ENCODE measurements at regions not wholly inside any gene's neighbourhood (a gene's known extent, or its start where the extent isn't known, plus 50 kb on each side); places are given as distances from the start of the nearest gene placed in this dataset.

- TF ChIP-seq SNAI2 (CRISPR knock-in tag; IDR thresholded peaks at IDR 0.05): no peak
- TF ChIP-seq TCF4 (CRISPR knock-in tag; IDR thresholded peaks at IDR 0.05; ENCODE audit: borderline replicate concordance): no peak
- TF ChIP-seq ARNTL (CRISPR knock-in tag; IDR thresholded peaks at IDR 0.05; ENCODE audit: borderline replicate concordance, low read depth): no peak
- no peak for TF ChIP-seq RARB (CRISPR knock-in tag; IDR thresholded peaks at IDR 0.05)
- TF ChIP-seq ESRRG (CRISPR knock-in tag; IDR thresholded peaks at IDR 0.05): no peak
- no peak for TF ChIP-seq BACH2 (CRISPR knock-in tag; IDR thresholded peaks at IDR 0.05; ENCODE audit: borderline replicate concordance)
- no peak for TF ChIP-seq PPARA (CRISPR knock-in tag; IDR thresholded peaks at IDR 0.05; ENCODE audit: borderline replicate concordance)
- TF ChIP-seq ZC3H10 (CRISPR knock-in tag; IDR thresholded peaks at IDR 0.05): no peak
- TF ChIP-seq ISL1 (CRISPR knock-in tag; IDR thresholded peaks at IDR 0.05): no peak
- TF ChIP-seq CSRNP3 (CRISPR knock-in tag; IDR thresholded peaks at IDR 0.05): no peak
- no peak for TF ChIP-seq OSR1 (CRISPR knock-in tag; IDR thresholded peaks at IDR 0.05)
- TF ChIP-seq CSDC2 (CRISPR knock-in tag; IDR thresholded peaks at IDR 0.05): no peak
- no peak for TF ChIP-seq PATZ1 (CRISPR knock-in tag; IDR thresholded peaks at IDR 0.05; ENCODE audit: borderline replicate concordance)
- no peak for TF ChIP-seq POU6F1 (CRISPR knock-in tag; IDR thresholded peaks at IDR 0.05; ENCODE audit: borderline replicate concordance, low read depth)
- ATAC-seq: no peak
Observed at GRCh38 chr2:241990466-241990865, 120.9 kb downstream of the RTP5 start.

- no peak for TF ChIP-seq CREB5 (CRISPR knock-in tag; IDR thresholded peaks at IDR 0.05; ENCODE audit: low read depth)
- no peak for TF ChIP-seq TCF4 (CRISPR knock-in tag; IDR thresholded peaks at IDR 0.05; ENCODE audit: borderline replicate concordance)
- no peak for TF ChIP-seq POU6F1 (CRISPR knock-in tag; IDR thresholded peaks at IDR 0.05; ENCODE audit: borderline replicate concordance, low read depth)
- no peak for TF ChIP-seq PATZ1 (CRISPR knock-in tag; IDR thresholded peaks at IDR 0.05; ENCODE audit: borderline replicate concordance)
- TF ChIP-seq ZC3H10 (CRISPR knock-in tag; IDR thresholded peaks at IDR 0.05): no peak
- TF ChIP-seq OSR1 (CRISPR knock-in tag; IDR thresholded peaks at IDR 0.05): no peak
- no peak for TF ChIP-seq ZNF70 (CRISPR knock-in tag; IDR thresholded peaks at IDR 0.05)
- no peak for TF ChIP-seq TSHZ2 (CRISPR knock-in tag; IDR thresholded peaks at IDR 0.05)
- TF ChIP-seq ISL1 (CRISPR knock-in tag; IDR thresholded peaks at IDR 0.05): no peak
- TF ChIP-seq BACH2 (CRISPR knock-in tag; IDR thresholded peaks at IDR 0.05; ENCODE audit: borderline replicate concordance): no peak
Observed at GRCh38 chr2:241991299-241991698, 121.8 kb downstream of the RTP5 start.

More at GRCh38 chr2:241991299-241991698, 121.8 kb downstream of the RTP5 start:
- no peak for ATAC-seq

Measured in SK-N-SH treated with all-trans-retinoic acid at 6 μM for 48 hours (cell line).